Mucosa of rectum (tissue), 2 donors: ENCODE measurements at regions not wholly inside any gene's neighbourhood (a gene's known extent, or its start where the extent isn't known, plus 50 kb on each side); places are given as distances from the start of the nearest gene placed in this dataset.
A peak's percentile ranks its signal among the peaks of the same experiment; 100 is the strongest.
"Not testable (repeated sequence)": the region's sequence is repeated elsewhere in the genome, so short reads cannot be mapped to it uniquely, and the experiment has no call there.

Experiments used
- H3K27ac ChIP-seq, 2 donors: one replicate each; pipeline ENCODE4 v1.7.0; 2013; ENCODE audit warnings: inconsistent platforms in 2 of 2, low read depth in 2 of 2, low read length in 2 of 2
- H3K27me3 ChIP-seq, 2 donors: one replicate each; pipeline ENCODE4 v1.7.0; 2013; ENCODE audit warnings: low read length in 2 of 2; ENCODE audit not compliant: control insufficient read depth in 2 of 2, insufficient read depth in 2 of 2
- H3K36me3 ChIP-seq, 2 donors: one replicate each; pipeline ENCODE4 v1.7.0; 2013; ENCODE audit warnings: low read length in 2 of 2; ENCODE audit not compliant: control insufficient read depth in 2 of 2, insufficient read depth in 2 of 2
- H3K4me1 ChIP-seq, 2 donors: one replicate each; pipeline ENCODE4 v1.7.0; 2013; ENCODE audit warnings: low read length in 2 of 2, mild to moderate bottlenecking in 1 of 2; ENCODE audit not compliant: control insufficient read depth in 2 of 2, insufficient read depth in 2 of 2
- H3K4me3 ChIP-seq, 2 donors: one replicate each; pipeline ENCODE4 v1.7.0; 2013; ENCODE audit warnings: low read length in 2 of 2
- H3K9ac ChIP-seq, 2 donors: one replicate each; pipeline ENCODE4 v1.7.0; 2013; ENCODE audit warnings: low read length in 2 of 2, low read depth in 1 of 2, mild to moderate bottlenecking in 1 of 2
- H3K9me3 ChIP-seq, 2 donors: one replicate each; pipeline ENCODE4 v1.7.0; 2013; ENCODE audit warnings: low read length in 2 of 2; ENCODE audit not compliant: control insufficient read depth in 2 of 2
- donor health status: healthy.
- donor health status: Normal muscosa, but diverticular disease.

DNA sequence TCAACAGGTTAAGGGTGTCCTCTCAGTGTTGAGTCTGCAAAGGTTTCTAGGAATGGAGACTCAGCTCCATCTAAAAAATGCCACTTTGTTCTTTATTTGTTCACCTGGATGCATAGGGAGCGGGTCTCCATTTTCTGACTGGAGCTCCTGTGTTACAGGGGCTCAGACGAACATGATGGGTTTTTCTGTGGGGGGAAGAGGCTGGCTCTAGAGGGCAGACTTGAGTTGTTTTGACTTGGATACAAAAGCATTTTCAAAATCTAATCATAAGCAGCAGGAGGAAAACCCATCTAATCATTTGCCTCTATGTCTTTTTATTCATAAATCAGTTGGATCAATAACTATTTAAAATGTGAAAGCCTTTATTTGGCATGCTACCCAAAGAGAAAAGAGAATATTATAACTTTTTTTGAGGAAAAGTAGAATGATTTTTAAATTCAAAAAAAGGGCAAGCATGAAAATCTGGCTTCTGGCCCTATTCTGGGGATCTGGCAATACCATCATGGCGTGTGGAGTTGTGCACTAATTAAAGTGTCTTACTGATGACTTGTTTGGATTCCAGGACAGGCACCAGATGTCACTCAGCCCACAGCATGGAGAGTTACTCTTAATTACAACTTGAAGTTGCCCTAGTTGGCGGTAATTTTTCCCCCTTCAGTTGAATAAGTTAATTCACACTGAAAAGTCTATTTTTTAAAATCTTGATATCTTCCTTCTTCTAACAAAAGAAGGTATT, 594.9 kb downstream of the REEP3 start:
- H3K36me3 ChIP-seq: no peaks in the 10 kb centered on the region
- H3K27ac ChIP-seq: no peak overlapping the region
- H3K9me3 ChIP-seq: no peaks in the 10 kb centered on the region
- H3K27me3 ChIP-seq: no peaks in the 10 kb centered on the region
- H3K9ac ChIP-seq: no peak overlapping the region
- H3K4me1 ChIP-seq: peaks cover 4 to 8% of the 10 kb centered on the region in 2 donors
- H3K4me3 ChIP-seq: no peak overlapping the region

DNA sequence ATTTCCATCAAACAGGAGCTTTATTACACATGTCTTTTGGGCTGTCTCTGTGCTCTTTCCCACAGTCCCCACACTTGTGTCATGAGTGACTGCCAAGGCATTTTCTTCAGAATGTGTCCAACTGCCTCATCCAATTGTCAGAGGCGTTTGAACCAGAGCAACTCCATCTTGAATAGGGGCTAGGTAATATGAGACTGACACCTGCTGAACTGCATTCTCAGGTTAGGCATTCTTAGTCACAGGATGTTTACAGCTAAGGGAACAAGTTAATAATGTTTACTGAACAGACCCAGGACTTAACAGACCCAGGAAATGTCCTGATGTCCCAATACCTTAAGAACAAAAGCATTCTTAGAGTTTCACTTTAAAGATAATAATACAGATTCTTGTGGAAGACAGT, 595.5 kb downstream of the REEP3 start:
- no peak overlapping the region for H3K9ac ChIP-seq
- no peaks in the 10 kb centered on the region for H3K27me3 ChIP-seq
- H3K4me3 ChIP-seq: no peak overlapping the region
- no peaks in the 10 kb centered on the region for H3K36me3 ChIP-seq
- H3K4me1 ChIP-seq: peaks cover 4 to 8% of the 10 kb centered on the region in 2 donors
- H3K9me3 ChIP-seq: no peaks in the 10 kb centered on the region
- no peak overlapping the region for H3K27ac ChIP-seq

DNA sequence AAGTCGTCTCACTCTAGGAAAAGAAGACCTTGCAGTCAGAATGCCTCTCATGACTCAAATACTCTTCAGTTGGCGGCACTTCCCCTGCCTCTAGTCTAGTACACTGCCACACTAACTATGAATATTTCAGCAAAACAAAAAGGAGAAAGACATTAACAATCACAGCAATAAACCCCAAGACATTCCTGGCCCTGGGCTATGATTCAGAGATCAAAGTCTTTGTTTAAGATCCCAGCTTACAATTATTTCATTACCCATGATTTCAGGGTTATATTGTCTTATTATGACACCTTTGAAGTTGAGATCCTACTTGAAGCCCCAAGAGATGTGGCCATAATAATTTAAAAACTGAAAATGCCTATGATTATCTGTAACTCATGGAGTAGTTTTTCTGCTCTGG, 597.5 kb downstream of the REEP3 start:
- Histone ChIP-seq H3K27me3 (no peaks in the 10 kb centered on the region), H3K9ac (no peak overlapping the region), H3K27ac (no peak overlapping the region), H3K9me3 (no peaks in the 10 kb centered on the region), H3K4me3 (no peak overlapping the region), H3K4me1 (peaks cover 4 to 8% of the 10 kb centered on the region in 2 donors), H3K36me3 (no peaks in the 10 kb centered on the region)

DNA sequence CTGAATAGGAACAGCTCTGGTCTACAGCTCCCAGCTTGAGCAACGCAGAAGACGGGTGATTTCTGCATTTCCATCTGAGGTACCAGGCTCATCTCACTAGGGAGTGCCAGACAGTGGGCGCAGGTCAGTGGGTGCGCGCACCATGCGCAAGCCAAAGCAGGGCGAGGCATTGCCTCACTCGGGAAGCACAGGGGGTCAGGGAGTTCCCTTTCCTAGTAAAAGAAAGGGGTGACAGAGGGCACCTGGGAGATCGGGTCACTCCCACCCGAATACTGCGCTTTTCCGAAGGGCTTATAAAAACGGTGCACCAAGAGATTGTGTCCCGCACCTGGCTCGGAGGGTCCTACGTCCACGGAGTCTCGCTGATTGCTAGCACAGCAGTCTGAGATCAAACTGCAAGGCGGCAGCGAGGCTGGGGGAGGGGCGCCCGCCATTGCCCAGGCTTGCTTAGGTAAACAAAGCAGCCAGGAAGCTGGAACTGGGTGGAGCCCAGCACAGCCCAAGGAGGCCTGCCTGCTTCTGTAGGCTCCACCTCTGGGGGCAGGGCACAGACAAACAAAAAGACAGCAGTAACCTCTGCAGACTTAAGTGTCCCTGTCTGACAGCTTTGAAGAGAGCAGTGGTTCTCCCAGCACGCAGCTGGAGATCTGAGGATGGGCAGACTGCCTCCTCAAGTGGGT, 599.2 kb downstream of the REEP3 start:
- not testable (repeated sequence) for H3K4me1 ChIP-seq, H3K9ac ChIP-seq, H3K27me3 ChIP-seq, H3K9me3 ChIP-seq, H3K36me3 ChIP-seq
- Histone ChIP-seq H3K4me3 (peak overlapping the region; percentile 50 to 66), H3K27ac (peak overlapping the region in 1 of 2 donors; percentile 5)

DNA sequence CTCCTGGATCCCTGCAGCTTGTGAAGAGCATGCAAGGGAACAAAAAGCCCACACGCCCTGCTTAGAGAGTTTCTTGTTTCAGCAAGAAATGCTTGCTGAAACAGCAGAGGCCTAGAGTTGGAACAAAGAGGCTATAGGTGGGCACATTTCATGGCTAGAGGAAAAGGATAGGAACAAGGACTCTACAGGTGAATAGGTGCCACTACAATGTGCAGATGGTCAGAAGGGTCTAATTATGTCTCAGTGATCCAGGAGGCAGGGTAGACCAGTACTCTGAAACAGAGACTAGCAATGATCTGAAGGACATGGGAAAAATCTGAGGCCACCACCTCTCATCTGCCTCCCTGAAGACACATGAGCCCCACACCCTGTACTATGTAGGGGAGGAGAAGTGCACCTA, 609.0 kb downstream of the REEP3 start:
- Histone ChIP-seq H3K27ac (no peak overlapping the region), H3K4me1 (no peaks in the 10 kb centered on the region), H3K27me3 (no peaks in the 10 kb centered on the region), H3K36me3 (no peaks in the 10 kb centered on the region), H3K9me3 (no peaks in the 10 kb centered on the region), H3K4me3 (no peak overlapping the region), H3K9ac (no peak overlapping the region)

DNA sequence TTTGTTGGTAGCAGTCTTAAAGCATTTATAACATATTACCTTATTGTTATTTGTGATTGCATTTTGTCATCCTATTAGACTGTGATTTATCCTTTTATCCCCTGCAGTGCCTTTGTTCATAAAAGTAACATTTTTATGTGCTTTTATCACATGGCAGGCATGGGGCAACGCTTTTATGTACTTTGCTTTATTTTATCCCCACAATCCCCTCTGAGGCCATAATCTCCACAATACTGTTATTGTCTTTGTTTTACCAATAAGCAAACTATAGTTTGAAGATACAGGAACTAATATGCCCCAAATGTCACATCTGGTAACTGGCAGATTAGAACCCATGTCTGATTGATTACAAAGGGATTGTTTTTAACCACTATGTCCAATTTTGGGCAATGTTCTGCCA, 613.5 kb downstream of the REEP3 start:
- H3K4me3 ChIP-seq: no peak overlapping the region
- no peaks in the 10 kb centered on the region for H3K4me1 ChIP-seq
- H3K9me3 ChIP-seq: no peaks in the 10 kb centered on the region
- H3K36me3 ChIP-seq: no peaks in the 10 kb centered on the region
- no peaks in the 10 kb centered on the region for H3K27me3 ChIP-seq
- no peak overlapping the region for H3K27ac ChIP-seq
- H3K9ac ChIP-seq: no peak overlapping the region

DNA sequence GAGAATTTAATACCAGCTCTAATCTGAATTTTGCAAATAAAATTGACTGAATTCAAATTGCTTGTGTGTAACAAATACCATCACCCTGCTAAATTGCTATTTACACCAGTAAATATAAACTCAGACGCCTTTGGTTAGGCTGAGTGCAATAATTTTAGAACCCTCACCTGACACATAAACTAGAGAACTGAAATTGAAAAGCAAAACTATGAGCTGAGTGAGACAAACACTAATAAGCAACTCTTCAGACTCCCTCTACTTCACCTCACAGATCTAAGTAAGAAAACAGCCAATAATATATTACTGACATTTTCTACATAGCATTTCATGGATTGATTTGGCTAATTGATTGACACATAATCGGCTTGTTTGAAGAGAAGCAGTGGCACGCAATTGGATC, 621.2 kb downstream of the REEP3 start:
- Histone ChIP-seq H3K4me3 (no peak overlapping the region), H3K27ac (no peak overlapping the region), H3K27me3 (no peaks in the 10 kb centered on the region), H3K4me1 (no peaks in the 10 kb centered on the region), H3K9ac (no peak overlapping the region), H3K9me3 (no peaks in the 10 kb centered on the region), H3K36me3 (no peaks in the 10 kb centered on the region)

DNA sequence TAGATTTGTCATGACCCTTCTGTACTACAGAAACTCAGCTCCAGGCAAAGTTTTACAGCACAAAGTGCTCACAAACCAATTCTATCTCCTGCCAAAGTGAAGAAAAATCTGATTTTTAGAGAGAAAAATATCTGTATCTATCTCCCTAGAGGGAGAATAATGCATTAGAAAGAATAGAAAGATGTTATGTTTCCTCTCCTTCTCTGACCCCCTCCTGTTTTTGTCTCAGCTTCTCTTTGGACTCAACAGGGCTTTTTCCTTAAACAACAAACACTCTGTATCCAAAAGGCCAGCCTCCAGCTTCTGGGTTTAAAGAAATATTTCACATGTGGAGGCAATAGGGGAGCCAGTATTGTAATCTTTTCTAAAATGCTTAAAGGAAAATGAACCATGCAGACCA, 627.4 kb downstream of the REEP3 start:
- Histone ChIP-seq H3K4me3 (no peak overlapping the region), H3K9ac (no peak overlapping the region), H3K27me3 (no peaks in the 10 kb centered on the region), H3K36me3 (no peaks in the 10 kb centered on the region), H3K27ac (no peak overlapping the region), H3K9me3 (no peaks in the 10 kb centered on the region), H3K4me1 (no peaks in the 10 kb centered on the region)

DNA sequence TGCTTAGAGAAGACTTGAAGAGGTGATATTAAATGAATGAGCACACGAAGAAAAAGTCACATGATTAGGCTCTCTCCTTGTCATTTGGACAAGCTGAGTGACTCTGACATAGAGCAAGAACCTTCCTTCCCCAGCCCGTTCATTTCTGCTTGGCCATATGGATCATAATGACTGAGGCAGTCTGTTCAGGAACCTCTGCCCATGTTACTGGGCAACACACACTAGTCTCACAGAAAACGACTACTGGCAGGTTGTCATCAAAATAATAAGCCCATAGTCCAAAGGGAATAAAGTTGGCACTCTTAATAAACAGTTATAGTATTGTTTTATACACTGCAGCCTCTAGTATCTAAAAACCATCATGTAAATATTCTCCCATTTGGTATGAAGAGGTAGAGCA, 635.0 kb downstream of the REEP3 start:
- Histone ChIP-seq H3K27ac (no peak overlapping the region), H3K9me3 (no peaks in the 10 kb centered on the region), H3K36me3 (no peaks in the 10 kb centered on the region), H3K27me3 (no peaks in the 10 kb centered on the region), H3K4me1 (no peaks in the 10 kb centered on the region), H3K4me3 (no peak overlapping the region), H3K9ac (no peak overlapping the region)

DNA sequence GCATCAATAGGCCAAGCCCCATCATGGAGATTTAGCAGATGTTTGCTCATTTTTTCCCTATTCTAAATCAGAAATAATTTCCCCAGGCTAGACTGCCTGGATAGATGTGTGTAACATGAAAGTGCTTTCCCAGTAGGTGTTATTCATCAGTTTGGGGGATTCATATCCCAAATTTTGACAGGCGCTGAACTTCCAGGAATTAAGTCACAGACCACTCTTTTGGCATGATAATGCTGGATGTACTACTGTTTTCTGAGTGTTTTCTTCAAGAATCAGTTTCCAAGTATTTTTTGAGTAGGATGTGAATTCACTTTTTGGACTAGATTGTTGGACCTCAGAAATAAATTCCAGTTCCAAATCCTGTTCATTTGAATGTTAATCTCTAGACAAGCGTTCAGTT, 637.4 kb downstream of the REEP3 start:
- Histone ChIP-seq H3K9me3 (no peaks in the 10 kb centered on the region), H3K4me3 (no peak overlapping the region), H3K4me1 (no peaks in the 10 kb centered on the region), H3K27ac (no peak overlapping the region), H3K9ac (no peak overlapping the region), H3K36me3 (no peaks in the 10 kb centered on the region), H3K27me3 (no peaks in the 10 kb centered on the region)
